ENCODE measurements at regions not wholly inside any gene's neighbourhood (a gene's known extent, or its start where the extent isn't known, plus 50 kb on each side); places are given as distances from the start of the nearest gene placed in this dataset.

GRCh38 chr9:7601739-7602138 lies 197.8 kb downstream of the DMAC1 start:
- H3K27me3 ChIP-seq (ENCODE audit: insufficient read depth, low read depth, severe bottlenecking), result no peaks in the 10 kb centered on the region
- TF ChIP-seq CTCF (IDR thresholded peaks at IDR 0.05; ENCODE audit: low read depth, low read length), result no peak
- no peak for DNase-seq
- no peak overlapping the region for H3K4me3 ChIP-seq (ENCODE audit: low read depth, low read length)
- no peak overlapping the region for H3K27ac ChIP-seq
- no peaks in the 10 kb centered on the region for H3K9me3 ChIP-seq (ENCODE audit: severe bottlenecking)
- no peaks in the 10 kb centered on the region for H3K36me3 ChIP-seq

GRCh38 chr9:7597716-7598115 lies 201.9 kb downstream of the DMAC1 start:
- H3K27me3 ChIP-seq (ENCODE audit: insufficient read depth, low read depth, severe bottlenecking), result no peaks in the 10 kb centered on the region
- no peaks in the 10 kb centered on the region for H3K9me3 ChIP-seq (ENCODE audit: severe bottlenecking)
- no peak for DNase-seq
- H3K27ac ChIP-seq, result no peak overlapping the region
- no peak overlapping the region for H3K4me3 ChIP-seq (ENCODE audit: low read depth, low read length)
- TF ChIP-seq CTCF (IDR thresholded peaks at IDR 0.05; ENCODE audit: low read depth, low read length), result no peak
- no peaks in the 10 kb centered on the region for H3K36me3 ChIP-seq

- Histone ChIP-seq H3K27ac (no peak overlapping the region), H3K9me3 (ENCODE audit: severe bottlenecking) (no peaks in the 10 kb centered on the region), H3K4me3 (ENCODE audit: low read depth, low read length) (no peak overlapping the region), H3K36me3 (no peaks in the 10 kb centered on the region), H3K27me3 (ENCODE audit: insufficient read depth, low read depth, severe bottlenecking) (no peaks in the 10 kb centered on the region)
- no peak for DNase-seq
- TF ChIP-seq CTCF (IDR thresholded peaks at IDR 0.05; ENCODE audit: low read depth, low read length), result 0 out of 2 replicates have a peak, but pooled peaks have one; percentile 18
These were observed 207.0 kb downstream of the DMAC1 start for GRCh38 chr9:7592321-7593316.

GRCh38 chr9:7591501-7591900 lies 208.1 kb downstream of the DMAC1 start:
- Histone ChIP-seq H3K36me3 (no peaks in the 10 kb centered on the region), H3K27ac (no peak overlapping the region), H3K9me3 (ENCODE audit: severe bottlenecking) (no peaks in the 10 kb centered on the region), H3K27me3 (ENCODE audit: insufficient read depth, low read depth, severe bottlenecking) (no peaks in the 10 kb centered on the region), H3K4me3 (ENCODE audit: low read depth, low read length) (no peak overlapping the region)
- TF ChIP-seq CTCF (IDR thresholded peaks at IDR 0.05; ENCODE audit: low read depth, low read length), result no peak
- DNase-seq, result no peak

GRCh38 chr9:7580568-7580967 lies 219.0 kb downstream of the DMAC1 start:
- no peak for DNase-seq

More at GRCh38 chr9:7580568-7580967, 219.0 kb downstream of the DMAC1 start:
- no peaks in the 10 kb centered on the region for H3K9me3 ChIP-seq (ENCODE audit: severe bottlenecking)
- H3K27me3 ChIP-seq (ENCODE audit: insufficient read depth, low read depth, severe bottlenecking), result no peaks in the 10 kb centered on the region
- TF ChIP-seq CTCF (IDR thresholded peaks at IDR 0.05; ENCODE audit: low read depth, low read length), result no peak
- H3K27ac ChIP-seq, result no peak overlapping the region
- H3K36me3 ChIP-seq, result no peaks in the 10 kb centered on the region
- H3K4me3 ChIP-seq (ENCODE audit: low read depth, low read length), result no peak overlapping the region

Data from WERI-Rb-1 (cell line).